Endothelial cell of umbilical vein (primary cell): ENCODE measurements at regions not wholly inside any gene's neighbourhood (a gene's known extent, or its start where the extent isn't known, plus 50 kb on each side); places are given as distances from the start of the nearest gene placed in this dataset.

ENCODE experiments used
- BruUV-seq: library from RNA; stranded (reverse); fragments of 400-500 nt; replicated peaks from 2 replicates; lab custom pipeline; 2021; lab: Mats Ljungman, UMichigan
- CTCF ChIA-PET: fragments of 300-600, 350-600 bp; sonication (Branson Sonifier 250); formaldehyde crosslinking; loops from one replicate; lab custom pipeline; 2021; ENCODE audit warnings: antibody characterized with exemption, inconsistent platforms; lab: Charles Lee
- POLR2A ChIA-PET: fragments of 300-600, 350-600 bp; sonication (Branson Sonifier 250); formaldehyde crosslinking; loops from one replicate; lab custom pipeline; 2021; ENCODE audit warnings: antibody characterized with exemption, inconsistent platforms; lab: Charles Lee
- DNase-seq: peaks from one replicate; pipeline ENCODE4 v3.0.0-alpha.2; 2011; ENCODE audit warnings: low read depth, low spot score
- FAIRE-seq: peaks from 2 replicates; lab custom pipeline; 2011; peaks lifted over from hg19 to GRCh38; lab: Jason Lieb, UNC
- H2AFZ ChIP-seq: 2 replicates; pipeline ENCODE4 v1.6.0; 2012; ENCODE audit warnings: low read depth, low read length, control low read depth, inconsistent platforms
- H3K27ac ChIP-seq: 2 replicates; pipeline ENCODE4 v1.5.1; 2011; ENCODE audit warnings: low read depth, mild to moderate bottlenecking, control low read depth, low read length, moderate library complexity; ENCODE audit not compliant: insufficient read depth
- H3K27me3 ChIP-seq, 2 experiments: 2 replicates each; pipeline versions ENCODE4 v1.6.0 to v1.6.1; 2011; ENCODE audit warnings: low read length in 2 of 2, mixed read lengths in 1 of 2; ENCODE audit not compliant: control insufficient read depth in 2 of 2, insufficient read depth in 2 of 2
- H3K36me3 ChIP-seq, 2 experiments: 2 replicates in 1 of 2; 3 replicates in 1 of 2; pipeline ENCODE4 v1.5.1; 2011; ENCODE audit warnings: low read length in 2 of 2, mild to moderate bottlenecking in 1 of 2, moderate library complexity in 1 of 2; ENCODE audit not compliant: control insufficient read depth in 2 of 2, insufficient read depth in 2 of 2; ENCODE audit errors: extremely low read depth in 1 of 2
- H3K4me1 ChIP-seq: 3 replicates; pipeline ENCODE4 v1.5.1; 2011; ENCODE audit warnings: mild to moderate bottlenecking, low read length; ENCODE audit not compliant: control insufficient read depth, insufficient read depth; ENCODE audit errors: extremely low read depth
- H3K4me2 ChIP-seq: 2 replicates; pipeline ENCODE4 v1.6.1; 2011; ENCODE audit warnings: low read length, control low read depth, mixed read lengths; ENCODE audit not compliant: insufficient read depth
- H3K4me3 ChIP-seq, 3 experiments: fragments of 200-600 bp in 1 of 3; sonication (generic), shearing (Covaris generic) in 1 of 3; replicated peaks in 1 of 3; 2 replicates each; pipeline ENCODE4 v1.5.1; 2011 to 2016; ENCODE audit warnings: control low read depth in 3 of 3, low read length in 3 of 3, mild to moderate bottlenecking in 2 of 3, inconsistent platforms in 1 of 3, low read depth in 1 of 3, moderate library complexity in 1 of 3; ENCODE audit not compliant: insufficient read depth in 1 of 3
- H3K79me2 ChIP-seq: 2 replicates; pipeline ENCODE4 v1.6.0; 2012; ENCODE audit warnings: low read length, inconsistent platforms; ENCODE audit not compliant: control insufficient read depth, insufficient read depth
- H3K9ac ChIP-seq: replicated peaks from 2 replicates; pipeline ENCODE3; 2011; ENCODE audit warnings: low read length, control low read depth; ENCODE audit not compliant: insufficient read depth; ENCODE audit errors: extremely low read depth
- H3K9me1 ChIP-seq: replicated peaks from 3 replicates; pipeline ENCODE4 v1.6.0; 2011; ENCODE audit warnings: mild to moderate bottlenecking, low read length; ENCODE audit not compliant: control insufficient read depth, insufficient read depth; ENCODE audit errors: extremely low read depth
- H3K9me3 ChIP-seq: replicated peaks from 2 replicates; pipeline ENCODE4 v1.5.1; 2012; ENCODE audit warnings: low read length, inconsistent platforms; ENCODE audit not compliant: control insufficient read depth, insufficient read depth
- H4K20me1 ChIP-seq: replicated peaks from 2 replicates; pipeline ENCODE3; 2011; ENCODE audit warnings: mild to moderate bottlenecking, low read length; ENCODE audit not compliant: control insufficient read depth, insufficient read depth; ENCODE audit errors: extremely low read depth
- EZH2 ChIP-seq: IDR thresholded peaks from 2 replicates; pipeline ENCODE4 v1.6.1; 2012; ENCODE audit warnings: borderline replicate concordance, low read depth, mild to moderate bottlenecking, moderate library complexity, low read length, inconsistent platforms; ENCODE audit not compliant: severe bottlenecking
- JUN ChIP-seq: IDR thresholded peaks from 2 replicates; pipeline ENCODE4 v1.6.1; 2011; ENCODE audit warnings: borderline replicate concordance, low read depth; ENCODE audit not compliant: insufficient read length, insufficient read depth
- MYC ChIP-seq: IDR thresholded peaks from one replicate; pipeline ENCODE4 v1.6.1; 2011; ENCODE audit warnings: mild to moderate bottlenecking, low read depth, low read length
- POLR2AphosphoS5 ChIP-seq: IDR thresholded peaks from 2 replicates; pipeline ENCODE4 v1.6.1; 2012; ENCODE audit warnings: low read depth, mild to moderate bottlenecking, control low read depth, low read length, moderate library complexity; ENCODE audit not compliant: insufficient read depth
- dilution Hi-C: fragments of 300-500 bp; cut with MboI; formaldehyde crosslinking; loops from one replicate; pipeline ENCODE4 v1.15.0; 2019; ENCODE audit warnings: low sequenced_read_pairs; ENCODE audit not compliant: extremely low pct_ligation_motif_present
- intact Hi-C: fragments of 100-400 bp; cut with micrococcal nuclease; formaldehyde crosslinking; loops from one replicate; pipeline ENCODE4 v1.10.0; 2022
- TF ChIP-seq, protein P1 (sequence below), 2 donors: IDR thresholded peaks; 1 replicate in 1 of 2; 2 replicates in 1 of 2; pipeline ENCODE4 v1.5.1; 2011; ENCODE audit warnings: low read length in 2 of 2, mild to moderate bottlenecking in 2 of 2, moderate library complexity in 2 of 2, control low read depth in 1 of 2, inconsistent platforms in 1 of 2, low read depth in 1 of 2; ENCODE audit not compliant: insufficient read depth in 1 of 2; ENCODE audit errors: extremely low read depth in 1 of 2
- TF ChIP-seq, protein P2 (sequence below): IDR thresholded peaks from 2 replicates; pipeline ENCODE4 v1.6.1; 2011; ENCODE audit not compliant: insufficient read depth, insufficient read length

DNA sequence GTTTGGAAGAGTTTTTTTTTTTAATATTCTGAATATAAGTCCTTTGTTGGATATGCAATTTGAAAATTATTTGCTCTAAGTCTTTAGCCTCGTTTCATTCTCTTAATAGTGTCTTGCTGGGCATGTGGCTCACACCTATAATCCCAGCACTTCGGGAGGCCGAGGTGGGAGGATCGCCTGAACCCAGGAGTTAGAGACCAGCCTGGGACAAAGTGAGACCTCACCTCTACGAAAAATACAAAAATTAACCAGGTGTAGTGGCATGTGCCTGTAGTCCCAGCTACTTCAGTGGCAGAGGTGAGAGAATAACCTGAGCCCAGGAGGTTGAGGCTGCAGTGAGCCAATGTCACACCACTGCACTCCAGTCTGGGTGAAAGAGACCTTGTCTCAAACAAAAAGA is 87.3 kb upstream of the UBAC2 start:
- no peaks in the 10 kb centered on the region for H3K9me3 ChIP-seq
- H3K9ac ChIP-seq = no peak overlapping the region
- H3K4me1 ChIP-seq = no peaks in the 10 kb centered on the region
- no peak overlapping the region for H3K4me3 ChIP-seq
- H3K36me3 ChIP-seq = no peaks in the 10 kb centered on the region
- no peaks in the 10 kb centered on the region for H3K27me3 ChIP-seq
- no peaks in the 10 kb centered on the region for H3K9me1 ChIP-seq
- intact Hi-C loops (no loop called here), dilution Hi-C loops (no loop called here)
- no peak overlapping the region for H3K4me2 ChIP-seq
- DNase-seq = no peak
- H2AFZ ChIP-seq = no peak overlapping the region
- H4K20me1 ChIP-seq = no peaks in the 10 kb centered on the region
- TF ChIP-seq EZH2 (no peak), JUN (no peak), POLR2AphosphoS5 (no peak), MYC (no peak)
- TF ChIP-seq, protein P1, sequence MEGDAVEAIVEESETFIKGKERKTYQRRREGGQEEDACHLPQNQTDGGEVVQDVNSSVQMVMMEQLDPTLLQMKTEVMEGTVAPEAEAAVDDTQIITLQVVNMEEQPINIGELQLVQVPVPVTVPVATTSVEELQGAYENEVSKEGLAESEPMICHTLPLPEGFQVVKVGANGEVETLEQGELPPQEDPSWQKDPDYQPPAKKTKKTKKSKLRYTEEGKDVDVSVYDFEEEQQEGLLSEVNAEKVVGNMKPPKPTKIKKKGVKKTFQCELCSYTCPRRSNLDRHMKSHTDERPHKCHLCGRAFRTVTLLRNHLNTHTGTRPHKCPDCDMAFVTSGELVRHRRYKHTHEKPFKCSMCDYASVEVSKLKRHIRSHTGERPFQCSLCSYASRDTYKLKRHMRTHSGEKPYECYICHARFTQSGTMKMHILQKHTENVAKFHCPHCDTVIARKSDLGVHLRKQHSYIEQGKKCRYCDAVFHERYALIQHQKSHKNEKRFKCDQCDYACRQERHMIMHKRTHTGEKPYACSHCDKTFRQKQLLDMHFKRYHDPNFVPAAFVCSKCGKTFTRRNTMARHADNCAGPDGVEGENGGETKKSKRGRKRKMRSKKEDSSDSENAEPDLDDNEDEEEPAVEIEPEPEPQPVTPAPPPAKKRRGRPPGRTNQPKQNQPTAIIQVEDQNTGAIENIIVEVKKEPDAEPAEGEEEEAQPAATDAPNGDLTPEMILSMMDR (IDR thresholded peaks at IDR 0.05; ENCODE audit: extremely low read depth in 1 of 2, insufficient read depth in 1 of 2, low read depth in 1 of 2, low read length in 2 of 2) = no peak
- TF ChIP-seq, protein P2, sequence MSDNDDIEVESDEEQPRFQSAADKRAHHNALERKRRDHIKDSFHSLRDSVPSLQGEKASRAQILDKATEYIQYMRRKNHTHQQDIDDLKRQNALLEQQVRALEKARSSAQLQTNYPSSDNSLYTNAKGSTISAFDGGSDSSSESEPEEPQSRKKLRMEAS = no peak
- POLR2A ChIA-PET = interaction anchor here (0.7 kb wide), 1 partner anchor 316 kb away, joined by 4 read pairs; no protein-coding TSS in a partner anchor
- no peak for FAIRE-seq
- CTCF ChIA-PET = no interaction called here
- H3K27ac ChIP-seq = no peak overlapping the region
- no peaks in the 10 kb centered on the region for H3K79me2 ChIP-seq
- BruUV-seq = no TSS peak
